Adrenal gland (tissue), 5 donors: ENCODE measurements at regions not wholly inside any gene's neighbourhood (a gene's known extent, or its start where the extent isn't known, plus 50 kb on each side); places are given as distances from the start of the nearest gene placed in this dataset.

Experiments
- POLR2A ChIP-seq, 2 donors: fragments of 450-650 bp; IDR thresholded peaks; one replicate each; pipeline ENCODE4 v1.6.1; 2017; ENCODE audit warnings: antibody characterized with exemption in 2 of 2, mild to moderate bottlenecking in 2 of 2, moderate library complexity in 1 of 2
- TF ChIP-seq, protein P1 (sequence below), 6 experiments: fragments of 450-650 bp in 4 of 6; fragments of 200-600 bp in 2 of 6; sonication (generic) in 1 of 6; IDR thresholded peaks; 1 replicate in 5 of 6; 2 replicates in 1 of 6; pipeline versions ENCODE4 v1.5.1 to v1.8.0; 2016 to 2021; ENCODE audit warnings: antibody characterized with exemption in 6 of 6, mild to moderate bottlenecking in 2 of 6, moderate library complexity in 1 of 6
- donor health status: DM: no; HTN: no; CAD: no.

DNA sequence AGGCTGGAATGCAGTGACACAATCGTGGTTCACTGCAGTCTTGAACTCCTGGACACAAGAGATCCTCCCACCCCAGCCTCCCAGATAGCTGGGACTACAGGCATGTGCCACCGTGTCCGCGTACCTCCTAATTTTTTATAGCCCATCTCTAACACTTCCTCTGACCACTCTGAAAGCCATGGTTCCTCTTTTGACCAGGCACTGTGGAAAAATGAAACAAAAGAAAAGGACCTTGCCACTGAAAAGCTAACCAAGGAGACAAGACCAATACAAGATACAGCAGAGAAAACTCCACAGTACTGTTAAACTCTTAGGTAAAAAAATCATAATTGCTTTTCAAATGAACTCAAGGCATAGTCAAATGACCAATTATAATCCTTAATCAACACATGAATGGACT, 233.3 kb downstream of the NEDD1 start:
- TF ChIP-seq, protein P1, sequence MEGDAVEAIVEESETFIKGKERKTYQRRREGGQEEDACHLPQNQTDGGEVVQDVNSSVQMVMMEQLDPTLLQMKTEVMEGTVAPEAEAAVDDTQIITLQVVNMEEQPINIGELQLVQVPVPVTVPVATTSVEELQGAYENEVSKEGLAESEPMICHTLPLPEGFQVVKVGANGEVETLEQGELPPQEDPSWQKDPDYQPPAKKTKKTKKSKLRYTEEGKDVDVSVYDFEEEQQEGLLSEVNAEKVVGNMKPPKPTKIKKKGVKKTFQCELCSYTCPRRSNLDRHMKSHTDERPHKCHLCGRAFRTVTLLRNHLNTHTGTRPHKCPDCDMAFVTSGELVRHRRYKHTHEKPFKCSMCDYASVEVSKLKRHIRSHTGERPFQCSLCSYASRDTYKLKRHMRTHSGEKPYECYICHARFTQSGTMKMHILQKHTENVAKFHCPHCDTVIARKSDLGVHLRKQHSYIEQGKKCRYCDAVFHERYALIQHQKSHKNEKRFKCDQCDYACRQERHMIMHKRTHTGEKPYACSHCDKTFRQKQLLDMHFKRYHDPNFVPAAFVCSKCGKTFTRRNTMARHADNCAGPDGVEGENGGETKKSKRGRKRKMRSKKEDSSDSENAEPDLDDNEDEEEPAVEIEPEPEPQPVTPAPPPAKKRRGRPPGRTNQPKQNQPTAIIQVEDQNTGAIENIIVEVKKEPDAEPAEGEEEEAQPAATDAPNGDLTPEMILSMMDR (IDR thresholded peaks at IDR 0.05) = no peak
- TF ChIP-seq POLR2A (IDR thresholded peaks at IDR 0.05) = no peak
